ENCODE measurements at regions not wholly inside any gene's neighbourhood (a gene's known extent, or its start where the extent isn't known, plus 50 kb on each side); places are given as distances from the start of the nearest gene placed in this dataset.

- TF ChIP-seq CTCF (IDR thresholded peaks at IDR 0.05; ENCODE audit: borderline replicate concordance, extremely low read depth, low read length, poor library complexity, severe bottlenecking) (no peak), EZH2 (IDR thresholded peaks at IDR 0.05; ENCODE audit: borderline replicate concordance, low read depth, low read length, severe bottlenecking) (no peak)
Observed at GRCh38 chr15:29554531-29554930, 267.7 kb downstream of the TJP1 start.
